ENCODE measurements at regions not wholly inside any gene's neighbourhood (a gene's known extent, or its start where the extent isn't known, plus 50 kb on each side); places are given as distances from the start of the nearest gene placed in this dataset.
"Not testable (repeated sequence)": the region's sequence is repeated elsewhere in the genome, so short reads cannot be mapped to it uniquely, and the experiment has no call there.

DNA sequence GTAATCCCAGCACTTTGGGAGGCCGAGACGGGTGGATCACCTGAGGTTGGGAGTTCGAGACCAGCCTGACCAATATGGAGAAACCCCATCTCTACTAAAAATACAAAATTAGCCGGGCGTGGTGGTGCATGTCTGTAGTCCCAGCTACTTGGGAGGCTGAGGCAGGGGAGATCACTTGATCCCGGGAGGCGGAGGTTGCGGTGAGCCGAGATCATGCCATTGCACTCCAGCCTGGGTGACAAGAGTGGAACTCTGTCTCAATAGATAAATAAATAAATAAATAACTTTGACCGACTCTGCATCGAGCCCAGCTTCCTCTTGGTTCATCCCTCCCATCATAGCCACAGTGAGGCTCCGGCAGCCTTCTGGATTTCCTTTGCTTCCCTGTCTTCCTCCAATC is 89.6 kb downstream of the CRLF2 start:
- not testable (repeated sequence) for TF ChIP-seq EZH2 (IDR thresholded peaks at IDR 0.05; ENCODE audit: insufficient read depth, poor library complexity, severe bottlenecking); EZH2phosphoT487 (IDR thresholded peaks at IDR 0.05; ENCODE audit: insufficient read depth, low read depth)
